ENCODE measurements at regions not wholly inside any gene's neighbourhood (a gene's known extent, or its start where the extent isn't known, plus 50 kb on each side); places are given as distances from the start of the nearest gene placed in this dataset.

DNA sequence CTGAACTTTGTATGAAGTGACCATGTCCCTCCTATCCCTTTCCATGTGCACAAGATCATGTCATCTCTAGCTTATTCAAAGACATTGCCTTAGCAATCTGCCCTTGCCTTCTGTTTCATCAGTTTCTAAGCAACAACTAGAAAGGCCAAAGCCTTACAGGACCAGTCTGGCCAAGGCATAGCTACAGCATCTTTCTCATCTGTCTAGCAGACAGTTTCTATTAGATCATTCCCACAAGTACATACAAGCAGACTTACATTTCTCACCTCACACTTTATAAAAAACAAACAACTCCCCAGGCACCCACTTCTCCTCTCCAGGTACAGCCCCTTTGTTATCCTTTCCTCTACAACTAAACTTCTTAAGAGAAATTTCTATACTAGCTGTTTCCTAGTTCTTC is 188.7 kb upstream of the AADAT start:
- no peaks in the 10 kb centered on the region for H3K9me3 ChIP-seq (ENCODE audit: insufficient read depth, low read depth, low read length)
- no peak overlapping the region for H3K9ac ChIP-seq (ENCODE audit: low read length)
- H3K36me3 ChIP-seq (ENCODE audit: control insufficient read depth in 1 of 2, insufficient read depth in 2 of 2, low read length in 2 of 2), result peaks cover 0 to 2% of the 10 kb centered on the region in 2 experiments
- no peak overlapping the region for H3K4me2 ChIP-seq (ENCODE audit: low read length)
- no peaks in the 10 kb centered on the region for H3K79me1 ChIP-seq (ENCODE audit: low read length)
- no peak overlapping the region for H3K18ac ChIP-seq (ENCODE audit: low read length)
- no peak overlapping the region for H3K4me3 ChIP-seq (ENCODE audit: low read depth, low read length)
- H2AK5ac ChIP-seq (ENCODE audit: low read length), result no peak overlapping the region
- no peak for DNase-seq
- H3K27me3 ChIP-seq (ENCODE audit: insufficient read depth, low read length), result no peaks in the 10 kb centered on the region
- no peak overlapping the region for H3K27ac ChIP-seq (ENCODE audit: low read depth, low read length)
- no peak overlapping the region for H4K12ac ChIP-seq (ENCODE audit: low read depth, low read length)
- no peak overlapping the region for H4K91ac ChIP-seq (ENCODE audit: low read depth, low read length)
- H3K4ac ChIP-seq (ENCODE audit: low read depth, low read length), result no peak overlapping the region
- no peak overlapping the region for H4K8ac ChIP-seq (ENCODE audit: low read depth, low read length)
- no peaks in the 10 kb centered on the region for H3K4me1 ChIP-seq (ENCODE audit: control insufficient read depth in 1 of 2, insufficient read depth in 2 of 2, low read length in 2 of 2)
- no peaks in the 10 kb centered on the region for H3K79me2 ChIP-seq (ENCODE audit: control insufficient read depth, insufficient read depth, low read length, poor library complexity)
- H2BK120ac ChIP-seq (ENCODE audit: insufficient read depth, low read length, poor library complexity), result no peak overlapping the region
- no peak overlapping the region for H2BK5ac ChIP-seq (ENCODE audit: low read depth, low read length, poor library complexity)
- no peak overlapping the region for H2BK12ac ChIP-seq (ENCODE audit: low read length)
- no peak overlapping the region for H2AFZ ChIP-seq (ENCODE audit: insufficient read depth, low read length, poor library complexity)
- no peak overlapping the region for H3K23ac ChIP-seq (ENCODE audit: low read length)
- no peak overlapping the region for H3K14ac ChIP-seq (ENCODE audit: low read length)

DNA sequence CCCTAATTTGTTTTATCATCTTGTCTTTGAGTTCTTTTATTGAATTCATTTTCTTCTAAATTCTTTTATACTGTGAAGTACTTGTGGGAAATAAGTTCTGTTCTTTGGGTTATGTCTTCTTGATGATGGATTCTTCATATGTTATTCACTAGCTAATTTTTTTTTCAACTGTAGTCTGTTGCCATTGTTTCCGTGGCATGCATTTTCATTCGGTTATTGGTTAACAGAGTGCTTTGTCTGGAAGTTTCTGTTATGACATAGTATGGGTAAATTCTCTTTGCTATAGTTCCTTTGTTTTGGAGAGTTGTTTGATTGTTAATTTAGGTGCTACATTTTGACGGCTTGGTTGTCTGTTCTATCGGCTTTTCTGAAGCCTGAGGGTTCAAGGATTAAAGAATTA is 184.9 kb upstream of the AADAT start:
- H3K27ac ChIP-seq (ENCODE audit: low read depth, low read length), result no peak overlapping the region
- WGBS (ENCODE audit: extremely low coverage, insufficient coverage, insufficient read length), result no CpG with 5 or more reads among the region's 4 CpGs
- H3K23ac ChIP-seq (ENCODE audit: low read length), result no peak overlapping the region
- H2AFZ ChIP-seq (ENCODE audit: insufficient read depth, low read length, poor library complexity), result no peak overlapping the region
- H2BK120ac ChIP-seq (ENCODE audit: insufficient read depth, low read length, poor library complexity), result no peak overlapping the region
- H3K9me3 ChIP-seq (ENCODE audit: insufficient read depth, low read depth, low read length), result no peaks in the 10 kb centered on the region
- H3K4me2 ChIP-seq (ENCODE audit: low read length), result no peak overlapping the region
- H2BK5ac ChIP-seq (ENCODE audit: low read depth, low read length, poor library complexity), result no peak overlapping the region
- H3K14ac ChIP-seq (ENCODE audit: low read length), result no peak overlapping the region
- no peaks in the 10 kb centered on the region for H3K79me2 ChIP-seq (ENCODE audit: control insufficient read depth, insufficient read depth, low read length, poor library complexity)
- no peak overlapping the region for H3K4me3 ChIP-seq (ENCODE audit: low read depth, low read length)
- no peak overlapping the region for H2AK5ac ChIP-seq (ENCODE audit: low read length)
- H3K36me3 ChIP-seq (ENCODE audit: control insufficient read depth in 1 of 2, insufficient read depth in 2 of 2, low read length in 2 of 2), result peaks cover 0 to 2% of the 10 kb centered on the region in 2 experiments
- no peaks in the 10 kb centered on the region for H3K79me1 ChIP-seq (ENCODE audit: low read length)
- H3K9ac ChIP-seq (ENCODE audit: low read length), result no peak overlapping the region
- no peaks in the 10 kb centered on the region for H3K4me1 ChIP-seq (ENCODE audit: control insufficient read depth in 1 of 2, insufficient read depth in 2 of 2, low read length in 2 of 2)
- H4K12ac ChIP-seq (ENCODE audit: low read depth, low read length), result no peak overlapping the region
- H4K8ac ChIP-seq (ENCODE audit: low read depth, low read length), result no peak overlapping the region
- no peak overlapping the region for H3K18ac ChIP-seq (ENCODE audit: low read length)
- no peaks in the 10 kb centered on the region for H3K27me3 ChIP-seq (ENCODE audit: insufficient read depth, low read length)
- DNase-seq, result no peak
- no peak overlapping the region for H3K4ac ChIP-seq (ENCODE audit: low read depth, low read length)
- no peak overlapping the region for H2BK12ac ChIP-seq (ENCODE audit: low read length)
- no peak overlapping the region for H4K91ac ChIP-seq (ENCODE audit: low read depth, low read length)

DNA sequence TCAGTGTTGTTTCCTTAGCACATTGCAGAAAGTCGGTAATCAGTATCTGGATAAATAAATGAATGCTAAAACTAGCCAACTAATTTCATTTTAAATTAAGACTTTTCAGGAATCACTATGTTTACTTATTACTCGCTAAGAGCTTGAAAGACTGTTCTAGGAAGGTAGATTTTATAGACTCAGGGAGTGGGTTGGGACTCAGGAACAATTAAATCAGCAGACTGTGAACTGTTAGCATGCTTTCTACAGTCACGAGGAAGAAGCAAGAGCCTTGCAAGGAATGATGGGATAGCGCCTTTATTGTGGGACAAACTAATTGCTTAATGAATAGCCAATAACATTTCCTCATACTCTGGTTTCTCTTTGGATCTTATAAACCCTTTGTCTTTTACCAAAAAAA is 183.2 kb upstream of the AADAT start:
- no peak overlapping the region for H2AFZ ChIP-seq (ENCODE audit: insufficient read depth, low read length, poor library complexity)
- H3K18ac ChIP-seq (ENCODE audit: low read length), result no peak overlapping the region
- no peak overlapping the region for H3K9ac ChIP-seq (ENCODE audit: low read length)
- no peak overlapping the region for H3K27ac ChIP-seq (ENCODE audit: low read depth, low read length)
- no peak overlapping the region for H4K12ac ChIP-seq (ENCODE audit: low read depth, low read length)
- no peaks in the 10 kb centered on the region for H3K27me3 ChIP-seq (ENCODE audit: insufficient read depth, low read length)
- H4K91ac ChIP-seq (ENCODE audit: low read depth, low read length), result no peak overlapping the region
- no peak overlapping the region for H3K4me2 ChIP-seq (ENCODE audit: low read length)
- WGBS (ENCODE audit: extremely low coverage, insufficient coverage, insufficient read length), result no CpG with 5 or more reads among the region's 4 CpGs
- H3K4me3 ChIP-seq (ENCODE audit: low read depth, low read length), result no peak overlapping the region
- no peaks in the 10 kb centered on the region for H3K9me3 ChIP-seq (ENCODE audit: insufficient read depth, low read depth, low read length)
- H3K79me1 ChIP-seq (ENCODE audit: low read length), result no peaks in the 10 kb centered on the region
- no peak overlapping the region for H2AK5ac ChIP-seq (ENCODE audit: low read length)
- no peak overlapping the region for H4K8ac ChIP-seq (ENCODE audit: low read depth, low read length)
- H3K36me3 ChIP-seq (ENCODE audit: control insufficient read depth in 1 of 2, insufficient read depth in 2 of 2, low read length in 2 of 2), result no peaks in the 10 kb centered on the region
- no peak overlapping the region for H2BK5ac ChIP-seq (ENCODE audit: low read depth, low read length, poor library complexity)
- H3K23ac ChIP-seq (ENCODE audit: low read length), result no peak overlapping the region
- no peaks in the 10 kb centered on the region for H3K4me1 ChIP-seq (ENCODE audit: control insufficient read depth in 1 of 2, insufficient read depth in 2 of 2, low read length in 2 of 2)
- H3K79me2 ChIP-seq (ENCODE audit: control insufficient read depth, insufficient read depth, low read length, poor library complexity), result no peaks in the 10 kb centered on the region
- no peak for DNase-seq
- no peak overlapping the region for H2BK120ac ChIP-seq (ENCODE audit: insufficient read depth, low read length, poor library complexity)
- no peak overlapping the region for H2BK12ac ChIP-seq (ENCODE audit: low read length)
- no peak overlapping the region for H3K14ac ChIP-seq (ENCODE audit: low read length)
- no peak overlapping the region for H3K4ac ChIP-seq (ENCODE audit: low read depth, low read length)

DNA sequence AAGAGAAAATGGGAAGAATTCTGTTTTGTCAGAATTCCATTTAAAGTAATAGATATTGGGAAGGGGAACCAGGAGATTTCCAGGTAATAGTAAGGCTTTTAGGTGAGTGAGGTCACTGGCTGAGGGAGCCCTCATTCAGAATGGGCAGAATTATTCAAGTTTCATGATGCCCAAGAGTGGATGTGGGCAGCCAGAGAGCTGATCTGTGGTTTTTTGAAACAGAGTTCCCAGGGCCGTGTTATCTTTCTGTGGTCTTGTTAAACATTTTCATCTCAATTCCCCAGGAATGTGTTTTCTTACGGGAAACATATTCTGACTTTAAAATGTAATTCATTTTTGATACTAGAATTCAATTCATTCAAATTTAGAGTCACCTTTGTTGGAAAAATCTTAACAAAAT is 182.0 kb upstream of the AADAT start:
- Histone ChIP-seq H2AFZ (ENCODE audit: insufficient read depth, low read length, poor library complexity) (no peak overlapping the region), H2AK5ac (ENCODE audit: low read length) (no peak overlapping the region), H3K79me1 (ENCODE audit: low read length) (no peaks in the 10 kb centered on the region), H3K4ac (ENCODE audit: low read depth, low read length) (no peak overlapping the region), H3K23ac (ENCODE audit: low read length) (no peak overlapping the region), H4K12ac (ENCODE audit: low read depth, low read length) (no peak overlapping the region), H3K4me2 (ENCODE audit: low read length) (no peak overlapping the region), H3K79me2 (ENCODE audit: control insufficient read depth, insufficient read depth, low read length, poor library complexity) (no peaks in the 10 kb centered on the region), H3K27ac (ENCODE audit: low read depth, low read length) (no peak overlapping the region), H4K8ac (ENCODE audit: low read depth, low read length) (no peak overlapping the region), H2BK120ac (ENCODE audit: insufficient read depth, low read length, poor library complexity) (no peak overlapping the region), H3K27me3 (ENCODE audit: insufficient read depth, low read length) (no peaks in the 10 kb centered on the region), H4K91ac (ENCODE audit: low read depth, low read length) (no peak overlapping the region), H3K14ac (ENCODE audit: low read length) (no peak overlapping the region), H3K36me3 (ENCODE audit: control insufficient read depth in 1 of 2, insufficient read depth in 2 of 2, low read length in 2 of 2) (no peaks in the 10 kb centered on the region), H2BK12ac (ENCODE audit: low read length) (no peak overlapping the region), H3K9ac (ENCODE audit: low read length) (no peak overlapping the region), H3K18ac (ENCODE audit: low read length) (no peak overlapping the region), H3K9me3 (ENCODE audit: insufficient read depth, low read depth, low read length) (no peaks in the 10 kb centered on the region), H3K4me3 (ENCODE audit: low read depth, low read length) (no peak overlapping the region), H2BK5ac (ENCODE audit: low read depth, low read length, poor library complexity) (no peak overlapping the region), H3K4me1 (ENCODE audit: control insufficient read depth in 1 of 2, insufficient read depth in 2 of 2, low read length in 2 of 2) (no peaks in the 10 kb centered on the region)
- no CpG with 5 or more reads among the region's 2 CpGs for WGBS (ENCODE audit: extremely low coverage, insufficient coverage, insufficient read length)
- DNase-seq, result no peak

DNA sequence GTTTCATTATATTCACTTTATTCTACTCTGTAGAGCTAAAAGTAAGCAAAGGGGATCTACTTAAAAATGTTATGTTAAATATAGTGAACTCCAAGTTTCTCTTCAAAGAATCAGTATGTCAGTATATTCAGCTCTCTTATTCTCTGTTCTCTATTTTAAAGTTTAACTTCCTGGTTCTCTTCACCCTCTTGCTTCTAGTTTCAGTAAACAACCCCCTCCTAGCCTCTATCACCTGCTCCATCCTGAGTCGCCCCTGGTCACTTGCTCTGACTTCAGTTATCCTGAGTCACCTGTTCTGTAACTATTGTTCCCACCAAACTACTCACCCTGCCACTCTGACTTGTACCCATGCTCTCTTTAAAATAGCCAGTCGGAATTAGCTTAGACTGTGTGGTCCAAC is 180.9 kb upstream of the AADAT start:
- DNase-seq, result no peak
- no peaks in the 10 kb centered on the region for H3K79me2 ChIP-seq (ENCODE audit: control insufficient read depth, insufficient read depth, low read length, poor library complexity)
- no peaks in the 10 kb centered on the region for H3K27me3 ChIP-seq (ENCODE audit: insufficient read depth, low read length)
- no peak overlapping the region for H2BK120ac ChIP-seq (ENCODE audit: insufficient read depth, low read length, poor library complexity)
- no CpG with 5 or more reads among the region's 2 CpGs for WGBS (ENCODE audit: extremely low coverage, insufficient coverage, insufficient read length)
- H3K23ac ChIP-seq (ENCODE audit: low read length), result no peak overlapping the region
- no peak overlapping the region for H3K27ac ChIP-seq (ENCODE audit: low read depth, low read length)
- no peaks in the 10 kb centered on the region for H3K4me1 ChIP-seq (ENCODE audit: control insufficient read depth in 1 of 2, insufficient read depth in 2 of 2, low read length in 2 of 2)
- H3K18ac ChIP-seq (ENCODE audit: low read length), result no peak overlapping the region
- H2BK5ac ChIP-seq (ENCODE audit: low read depth, low read length, poor library complexity), result no peak overlapping the region
- H4K12ac ChIP-seq (ENCODE audit: low read depth, low read length), result no peak overlapping the region
- no peak overlapping the region for H4K91ac ChIP-seq (ENCODE audit: low read depth, low read length)
- H2AK5ac ChIP-seq (ENCODE audit: low read length), result no peak overlapping the region
- no peak overlapping the region for H2BK12ac ChIP-seq (ENCODE audit: low read length)
- H3K14ac ChIP-seq (ENCODE audit: low read length), result no peak overlapping the region
- no peak overlapping the region for H4K8ac ChIP-seq (ENCODE audit: low read depth, low read length)
- H3K4ac ChIP-seq (ENCODE audit: low read depth, low read length), result no peak overlapping the region
- no peak overlapping the region for H3K4me2 ChIP-seq (ENCODE audit: low read length)
- H3K9me3 ChIP-seq (ENCODE audit: insufficient read depth, low read depth, low read length), result no peaks in the 10 kb centered on the region
- H3K9ac ChIP-seq (ENCODE audit: low read length), result no peak overlapping the region
- no peaks in the 10 kb centered on the region for H3K79me1 ChIP-seq (ENCODE audit: low read length)
- H2AFZ ChIP-seq (ENCODE audit: insufficient read depth, low read length, poor library complexity), result no peak overlapping the region
- H3K36me3 ChIP-seq (ENCODE audit: control insufficient read depth in 1 of 2, insufficient read depth in 2 of 2, low read length in 2 of 2), result no peaks in the 10 kb centered on the region
- no peak overlapping the region for H3K4me3 ChIP-seq (ENCODE audit: low read depth, low read length)
